AML-193 (cell line): ENCODE measurements at regions not wholly inside any gene's neighbourhood (a gene's known extent, or its start where the extent isn't known, plus 50 kb on each side); places are given as distances from the start of the nearest gene placed in this dataset.

ENCODE experiments used
- DNase-seq, 2 experiments: peaks; one replicate each; lab custom pipeline; 2025; lab: John Stamatoyannopoulos, UW

GRCh38 chr7:25360451-25360850, 132.2 kb upstream of the NPVF start:
- DNase-seq, result no peak

GRCh38 chr7:25361387-25361786, 133.1 kb upstream of the NPVF start:
- DNase-seq, result no peak

- no peak for DNase-seq
These were observed 133.6 kb upstream of the NPVF start for GRCh38 chr7:25361863-25362262.

- no peak for DNase-seq
These were observed 140.4 kb upstream of the NPVF start for GRCh38 chr7:25368599-25369201.

GRCh38 chr7:25369786-25370185, 141.5 kb upstream of the NPVF start:
- DNase-seq, result no peak

- DNase-seq, result no peak
These were observed 143.7 kb upstream of the NPVF start for GRCh38 chr7:25371972-25372371.

GRCh38 chr7:25375805-25376600, 147.7 kb upstream of the NPVF start:
- DNase-seq, result no peak

- DNase-seq, result no peak
These were observed 151.3 kb upstream of the NPVF start for GRCh38 chr7:25379351-25380300.

GRCh38 chr7:25381818-25382589, 153.7 kb upstream of the NPVF start:
- no peak for DNase-seq

GRCh38 chr7:25382869-25383268, 154.6 kb upstream of the NPVF start:
- DNase-seq, result no peak

GRCh38 chr7:25383402-25383801, 155.1 kb upstream of the NPVF start:
- DNase-seq, result no peak

GRCh38 chr7:25384788-25385505, 156.7 kb upstream of the NPVF start:
- DNase-seq, result no peak

GRCh38 chr7:25385506-25386136, 157.3 kb upstream of the NPVF start:
- DNase-seq, result no peak

GRCh38 chr7:25386311-25386744, 158.0 kb upstream of the NPVF start:
- DNase-seq, result no peak

GRCh38 chr7:25388681-25389080, 160.4 kb upstream of the NPVF start:
- no peak for DNase-seq

- DNase-seq, result peak; percentile 6 to 14
These were observed 161.3 kb upstream of the NPVF start for GRCh38 chr7:25389489-25390106.

GRCh38 chr7:25391295-25391861, 163.1 kb upstream of the NPVF start:
- DNase-seq, result peak in 1 of 2 experiments; percentile 2

- no peak for DNase-seq
These were observed 163.8 kb upstream of the NPVF start for GRCh38 chr7:25391961-25392587.
